Activated CD4-positive, alpha-beta memory T cell treated with anti-CD3 and anti-CD28 coated beads, Interleukin-2, amount 10 ng/mL, durations not matched to agents 7 days and 5 days (primary cell): ENCODE measurements at regions not wholly inside any gene's neighbourhood (a gene's known extent, or its start where the extent isn't known, plus 50 kb on each side); places are given as distances from the start of the nearest gene placed in this dataset.

Experiments used
- CTCF ChIA-PET: fragments of 350-600 bp; sonication (Branson Sonifier 250); formaldehyde crosslinking; loops from one replicate; lab custom pipeline; 2021; ENCODE audit warnings: antibody characterized with exemption, inconsistent platforms; lab: Charles Lee
- POLR2A ChIA-PET: fragments of 350-600 bp; sonication (Branson Sonifier 250); formaldehyde crosslinking; loops from one replicate; lab custom pipeline; 2021; ENCODE audit warnings: antibody characterized with exemption; lab: Charles Lee
- DNase-seq: peaks from one replicate; pipeline ENCODE4 v3.0.0-alpha.2; 2020
- H3K27ac Mint-ChIP-seq: one replicate; pipeline ENCODE4 v1.8.0; 2021; ENCODE audit warnings: mild to moderate bottlenecking, mixed read lengths
- H3K27me3 Mint-ChIP-seq: one replicate; pipeline ENCODE4 v1.8.0; 2021; ENCODE audit warnings: mixed read lengths
- H3K36me3 Mint-ChIP-seq: one replicate; pipeline ENCODE4 v1.8.0; 2021; ENCODE audit warnings: low read depth, mixed read lengths
- H3K4me1 Mint-ChIP-seq: one replicate; pipeline ENCODE4 v1.8.0; 2021; ENCODE audit warnings: mixed read lengths
- H3K4me3 Mint-ChIP-seq: one replicate; pipeline ENCODE4 v1.8.0; 2021; ENCODE audit warnings: mild to moderate bottlenecking, mixed read lengths
- H3K9me3 Mint-ChIP-seq: one replicate; pipeline ENCODE4 v1.8.0; 2021; ENCODE audit warnings: mixed read lengths

- peaks cover 13% of the 10 kb centered on the region for H3K4me1 Mint-ChIP-seq
- POLR2A ChIA-PET: no interaction called here
Measured at GRCh38 chr6:40956936-40957335, 82.1 kb downstream of the UNC5CL start.

GRCh38 chr6:40955178-40955545, 83.9 kb downstream of the UNC5CL start:
- Mint-ChIP-seq H3K9me3 (no peaks in the 10 kb centered on the region), H3K27me3 (peaks cover 19% of the 10 kb centered on the region), H3K27ac (no peak overlapping the region), H3K4me3 (no peak overlapping the region), H3K36me3 (no peaks in the 10 kb centered on the region), H3K4me1 (no peaks in the 10 kb centered on the region)
- DNase-seq: no peak
- CTCF ChIA-PET: no interaction called here
- POLR2A ChIA-PET: no interaction called here

More at GRCh38 chr6:40956936-40957335, 82.1 kb downstream of the UNC5CL start:
- CTCF ChIA-PET: no interaction called here
- no peak for DNase-seq
- Mint-ChIP-seq H3K36me3 (no peaks in the 10 kb centered on the region), H3K27ac (no peak overlapping the region), H3K4me3 (no peak overlapping the region), H3K9me3 (no peaks in the 10 kb centered on the region), H3K27me3 (peaks cover 6% of the 10 kb centered on the region)

GRCh38 chr6:40954446-40955177, 84.4 kb downstream of the UNC5CL start:
- Mint-ChIP-seq H3K9me3 (no peaks in the 10 kb centered on the region), H3K4me1 (no peaks in the 10 kb centered on the region), H3K27me3 (peaks cover 24% of the 10 kb centered on the region), H3K4me3 (no peak overlapping the region), H3K27ac (no peak overlapping the region), H3K36me3 (no peaks in the 10 kb centered on the region)
- ChIA-PET CTCF (no interaction called here), POLR2A (no interaction called here)
- no peak for DNase-seq

- ChIA-PET POLR2A (no interaction called here), CTCF (no interaction called here)
- H3K4me1 Mint-ChIP-seq: peaks cover 2% of the 10 kb centered on the region
- no peak overlapping the region for H3K4me3 Mint-ChIP-seq
- no peak overlapping the region for H3K27ac Mint-ChIP-seq
- H3K27me3 Mint-ChIP-seq: peaks cover 27% of the 10 kb centered on the region
- no peaks in the 10 kb centered on the region for H3K9me3 Mint-ChIP-seq
- DNase-seq: no peak
- no peaks in the 10 kb centered on the region for H3K36me3 Mint-ChIP-seq
Measured at GRCh38 chr6:40953486-40953885, 85.5 kb downstream of the UNC5CL start.

GRCh38 chr6:40950986-40951698, 87.9 kb downstream of the UNC5CL start:
- DNase-seq: no peak
- Mint-ChIP-seq H3K4me1 (peaks cover 9% of the 10 kb centered on the region), H3K36me3 (no peaks in the 10 kb centered on the region), H3K27me3 (peaks cover 25% of the 10 kb centered on the region), H3K4me3 (no peak overlapping the region), H3K9me3 (no peaks in the 10 kb centered on the region), H3K27ac (no peak overlapping the region)
- ChIA-PET POLR2A (no interaction called here), CTCF (no interaction called here)

GRCh38 chr6:40948570-40948969, 90.5 kb downstream of the UNC5CL start:
- H3K9me3 Mint-ChIP-seq: no peaks in the 10 kb centered on the region
- H3K4me3 Mint-ChIP-seq: no peak overlapping the region
- no peak overlapping the region for H3K27ac Mint-ChIP-seq
- DNase-seq: no peak
- CTCF ChIA-PET: no interaction called here
- H3K36me3 Mint-ChIP-seq: no peaks in the 10 kb centered on the region
- POLR2A ChIA-PET: no interaction called here
- peaks cover 23% of the 10 kb centered on the region for H3K27me3 Mint-ChIP-seq
- peaks cover 9% of the 10 kb centered on the region for H3K4me1 Mint-ChIP-seq

- Mint-ChIP-seq H3K4me3 (no peak overlapping the region), H3K27ac (no peak overlapping the region), H3K36me3 (no peaks in the 10 kb centered on the region), H3K4me1 (peaks cover 9% of the 10 kb centered on the region), H3K9me3 (no peaks in the 10 kb centered on the region), H3K27me3 (peaks cover 26% of the 10 kb centered on the region)
- ChIA-PET POLR2A (no interaction called here), CTCF (interaction anchor here (1.3 kb wide), 1 partner anchor 80 kb away, joined by 6 read pairs; no protein-coding TSS in a partner anchor)
- no peak for DNase-seq
Measured at GRCh38 chr6:40947876-40948526, 91.0 kb downstream of the UNC5CL start.

- POLR2A ChIA-PET: no interaction called here
Measured at GRCh38 chr6:40946738-40947301, 92.2 kb downstream of the UNC5CL start.

GRCh38 chr6:40937491-40937890, 101.5 kb downstream of the UNC5CL start:
- no peaks in the 10 kb centered on the region for H3K36me3 Mint-ChIP-seq
- ChIA-PET POLR2A (no interaction called here), CTCF (no interaction called here)
- H3K9me3 Mint-ChIP-seq: no peaks in the 10 kb centered on the region
- DNase-seq: no peak
- H3K27me3 Mint-ChIP-seq: peaks cover 22% of the 10 kb centered on the region
- no peaks in the 10 kb centered on the region for H3K4me1 Mint-ChIP-seq
- no peak overlapping the region for H3K4me3 Mint-ChIP-seq
- H3K27ac Mint-ChIP-seq: no peak overlapping the region

More at GRCh38 chr6:40946738-40947301, 92.2 kb downstream of the UNC5CL start:
- CTCF ChIA-PET: interaction anchor here (1.3 kb wide), 1 partner anchor 81 kb away, joined by 6 read pairs; no protein-coding TSS in a partner anchor
- no peaks in the 10 kb centered on the region for H3K36me3 Mint-ChIP-seq
- no peaks in the 10 kb centered on the region for H3K9me3 Mint-ChIP-seq
- H3K4me3 Mint-ChIP-seq: no peak overlapping the region
- peaks cover 29% of the 10 kb centered on the region for H3K27me3 Mint-ChIP-seq
- H3K27ac Mint-ChIP-seq: no peak overlapping the region
- DNase-seq: no peak
- peaks cover 9% of the 10 kb centered on the region for H3K4me1 Mint-ChIP-seq

GRCh38 chr6:40936818-40937251, 102.2 kb downstream of the UNC5CL start:
- no peaks in the 10 kb centered on the region for H3K9me3 Mint-ChIP-seq
- peaks cover 16% of the 10 kb centered on the region for H3K27me3 Mint-ChIP-seq
- no peaks in the 10 kb centered on the region for H3K36me3 Mint-ChIP-seq
- DNase-seq: no peak
- no peak overlapping the region for H3K4me3 Mint-ChIP-seq
- H3K4me1 Mint-ChIP-seq: no peaks in the 10 kb centered on the region
- CTCF ChIA-PET: no interaction called here
- POLR2A ChIA-PET: no interaction called here
- no peak overlapping the region for H3K27ac Mint-ChIP-seq

- Mint-ChIP-seq H3K36me3 (no peaks in the 10 kb centered on the region), H3K4me1 (no peaks in the 10 kb centered on the region), H3K4me3 (no peak overlapping the region), H3K27me3 (peaks cover 5% of the 10 kb centered on the region), H3K27ac (no peak overlapping the region), H3K9me3 (no peaks in the 10 kb centered on the region)
- ChIA-PET CTCF (no interaction called here), POLR2A (no interaction called here)
- DNase-seq: no peak
Measured at GRCh38 chr6:40933864-40934263, 105.2 kb downstream of the UNC5CL start.

- POLR2A ChIA-PET: no interaction called here
- no peak overlapping the region for H3K4me3 Mint-ChIP-seq
- H3K9me3 Mint-ChIP-seq: no peaks in the 10 kb centered on the region
- no peak overlapping the region for H3K27ac Mint-ChIP-seq
- no peak for DNase-seq
- CTCF ChIA-PET: no interaction called here
- peaks cover 5% of the 10 kb centered on the region for H3K27me3 Mint-ChIP-seq
- no peaks in the 10 kb centered on the region for H3K36me3 Mint-ChIP-seq
- no peaks in the 10 kb centered on the region for H3K4me1 Mint-ChIP-seq
Measured at GRCh38 chr6:40932953-40933352, 106.1 kb downstream of the UNC5CL start.

- H3K4me1 Mint-ChIP-seq: no peaks in the 10 kb centered on the region
- ChIA-PET POLR2A (no interaction called here), CTCF (no interaction called here)
Measured at GRCh38 chr6:40932366-40932765, 106.7 kb downstream of the UNC5CL start.

More at GRCh38 chr6:40932366-40932765, 106.7 kb downstream of the UNC5CL start:
- no peak for DNase-seq
- Mint-ChIP-seq H3K9me3 (no peaks in the 10 kb centered on the region), H3K36me3 (no peaks in the 10 kb centered on the region), H3K27ac (no peak overlapping the region), H3K27me3 (peaks cover 5% of the 10 kb centered on the region), H3K4me3 (no peak overlapping the region)
